Suprapubic skin (tissue), 4 donors: ENCODE measurements at regions not wholly inside any gene's neighbourhood (a gene's known extent, or its start where the extent isn't known, plus 50 kb on each side); places are given as distances from the start of the nearest gene placed in this dataset.
"Not testable (repeated sequence)": the region's sequence is repeated elsewhere in the genome, so short reads cannot be mapped to it uniquely, and the experiment has no call there.

Experiments used
- CTCF ChIP-seq, 2 donors: fragments of 200-600 bp in 1 of 2; fragments of 450-650 bp in 1 of 2; sonication (generic) in 1 of 2; IDR thresholded peaks; one replicate each; pipeline ENCODE4 v1.5.1; 2016 to 2019; ENCODE audit warnings: antibody characterized with exemption in 2 of 2, mild to moderate bottlenecking in 1 of 2, moderate library complexity in 1 of 2
- EP300 ChIP-seq: sonication (generic); formaldehyde crosslinking; IDR thresholded peaks from one replicate; pipeline ENCODE4 v1.6.1; 2017; ENCODE audit warnings: antibody characterized with exemption
- POLR2A ChIP-seq, 2 donors: fragments of 450-650 bp; IDR thresholded peaks; one replicate each; pipeline ENCODE4 v1.6.1; 2017; ENCODE audit warnings: antibody characterized with exemption in 2 of 2, mild to moderate bottlenecking in 2 of 2, moderate library complexity in 2 of 2
- POLR2AphosphoS5 ChIP-seq, 3 donors: sonication (generic); formaldehyde crosslinking; IDR thresholded peaks; one replicate each; pipeline ENCODE4 v1.6.1; 2017; ENCODE audit warnings: antibody characterized with exemption in 3 of 3

GRCh38 chr10:33584596-33584995 is 250.1 kb upstream of the NRP1 start:
- TF ChIP-seq POLR2AphosphoS5 (IDR thresholded peaks at IDR 0.05); CTCF (IDR thresholded peaks at IDR 0.05); EP300; POLR2A (IDR thresholded peaks at IDR 0.05): not testable (repeated sequence)
